ENCODE measurements at regions not wholly inside any gene's neighbourhood (a gene's known extent, or its start where the extent isn't known, plus 50 kb on each side); places are given as distances from the start of the nearest gene placed in this dataset.

GRCh38 chr1:55331351-55331750, 116.2 kb upstream of the USP24 start:
- no peak for DNase-seq (ENCODE audit: low spot score)

- DNase-seq (ENCODE audit: low spot score) = no peak
Measured at GRCh38 chr1:55329808-55330432, 114.8 kb upstream of the USP24 start.

- DNase-seq (ENCODE audit: low spot score) = no peak
Measured at GRCh38 chr1:55329091-55329490, 113.9 kb upstream of the USP24 start.

- DNase-seq (ENCODE audit: low spot score) = no peak
Measured at GRCh38 chr1:55326496-55327243, 111.5 kb upstream of the USP24 start.

GRCh38 chr1:55323760-55324159, 108.6 kb upstream of the USP24 start:
- no peak for DNase-seq (ENCODE audit: low spot score)

- DNase-seq (ENCODE audit: low spot score) = no peak
Measured at GRCh38 chr1:55322842-55323241, 107.7 kb upstream of the USP24 start.

GRCh38 chr1:55321942-55322341, 106.8 kb upstream of the USP24 start:
- no peak for DNase-seq (ENCODE audit: low spot score)

GRCh38 chr1:55320891-55321290, 105.7 kb upstream of the USP24 start:
- DNase-seq (ENCODE audit: low spot score) = no peak

GRCh38 chr1:55318116-55318817, 103.1 kb upstream of the USP24 start:
- no peak for DNase-seq (ENCODE audit: low spot score)

- DNase-seq (ENCODE audit: low spot score) = no peak
Measured at GRCh38 chr1:55317673-55318072, 102.5 kb upstream of the USP24 start.

GRCh38 chr1:55316947-55317662, 101.9 kb upstream of the USP24 start:
- peak; percentile 7 for DNase-seq (ENCODE audit: low spot score)

GRCh38 chr1:55316502-55316901, 101.3 kb upstream of the USP24 start:
- no peak for DNase-seq (ENCODE audit: low spot score)

GRCh38 chr1:55315552-55315951, 100.4 kb upstream of the USP24 start:
- no peak for DNase-seq (ENCODE audit: low spot score)

- no peak for DNase-seq (ENCODE audit: low spot score)
Measured at GRCh38 chr1:55314740-55315139, 99.6 kb upstream of the USP24 start.

- DNase-seq (ENCODE audit: low spot score) = no peak
Measured at GRCh38 chr1:55313903-55314302, 98.7 kb upstream of the USP24 start.

- no peak for DNase-seq (ENCODE audit: low spot score)
Measured at GRCh38 chr1:55311979-55312378, 96.8 kb upstream of the USP24 start.

GRCh38 chr1:55311057-55311641, 96.0 kb upstream of the USP24 start:
- DNase-seq (ENCODE audit: low spot score) = no peak

GRCh38 chr1:55310505-55310971, 95.4 kb upstream of the USP24 start:
- no peak for DNase-seq (ENCODE audit: low spot score)

- no peak for DNase-seq (ENCODE audit: low spot score)
Measured at GRCh38 chr1:55309786-55310504, 94.8 kb upstream of the USP24 start.

- no peak for DNase-seq (ENCODE audit: low spot score)
Measured at GRCh38 chr1:55309053-55309452, 93.9 kb upstream of the USP24 start.

GRCh38 chr1:55305735-55306134, 90.6 kb upstream of the USP24 start:
- DNase-seq (ENCODE audit: low spot score) = no peak
